Stimulated activated naive CD8-positive, alpha-beta T cell treated with anti-CD3 and anti-CD28 coated beads, Interleukin-15, Interleukin-2, amounts not matched to agents 100 U/mL and 50 U/mL, for 24 hours (primary cell): ENCODE measurements at regions not wholly inside any gene's neighbourhood (a gene's known extent, or its start where the extent isn't known, plus 50 kb on each side); places are given as distances from the start of the nearest gene placed in this dataset.
A peak's percentile ranks its signal among the peaks of the same experiment; 100 is the strongest.

Experiments used
- ATAC-seq: fragments of 150-1000 bp; cut with Tn5 transposase; one replicate; pipeline ENCODE4 v1.10.0; 2021
- DNase-seq: peaks from one replicate; pipeline ENCODE4 v3.0.0; 2021

GRCh38 chr5:57700072-57700471 lies 217.5 kb upstream of the ACTBL2 start:
- DNase-seq (no peak), ATAC-seq (no peak)

DNA sequence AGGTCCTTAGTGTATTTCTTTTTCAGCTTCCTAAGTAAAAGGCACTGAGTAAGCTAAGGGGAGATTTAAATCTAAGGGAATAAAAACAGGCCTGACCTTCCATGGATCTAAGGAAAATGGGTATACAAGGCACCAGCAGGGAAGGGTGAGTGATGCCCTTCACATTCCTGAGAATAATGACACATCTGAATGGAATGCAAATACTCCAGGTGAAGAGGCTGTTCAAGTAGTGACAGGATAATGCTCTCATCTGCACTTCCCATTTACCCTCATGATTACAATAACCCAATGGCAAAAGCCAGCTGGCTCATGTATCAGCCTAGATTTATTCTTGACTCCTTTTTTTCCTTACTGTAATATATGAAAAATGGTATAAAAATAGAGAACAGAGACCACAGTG lies 216.2 kb upstream of the ACTBL2 start:
- ATAC-seq (no peak), DNase-seq (no peak)

DNA sequence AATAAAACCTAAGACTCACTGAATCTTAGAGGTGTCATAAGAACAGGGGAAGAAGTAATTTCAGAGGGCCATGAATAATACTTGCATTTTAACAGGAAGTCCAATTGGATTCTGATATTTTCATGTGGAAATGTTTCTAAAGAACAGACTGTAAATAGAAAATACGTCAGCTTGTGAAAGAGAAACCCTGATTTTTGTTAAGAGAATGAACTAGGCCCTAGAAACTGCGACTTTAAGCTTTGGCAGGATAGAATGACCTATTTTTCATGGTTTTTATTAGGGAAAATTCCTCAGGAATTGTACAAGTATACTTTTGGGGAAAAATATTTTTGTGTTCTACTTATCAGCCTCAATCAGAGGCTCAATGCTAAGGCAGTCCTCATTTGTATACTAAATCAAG lies 215.5 kb upstream of the ACTBL2 start:
- ATAC-seq = no peak
- no peak for DNase-seq

DNA sequence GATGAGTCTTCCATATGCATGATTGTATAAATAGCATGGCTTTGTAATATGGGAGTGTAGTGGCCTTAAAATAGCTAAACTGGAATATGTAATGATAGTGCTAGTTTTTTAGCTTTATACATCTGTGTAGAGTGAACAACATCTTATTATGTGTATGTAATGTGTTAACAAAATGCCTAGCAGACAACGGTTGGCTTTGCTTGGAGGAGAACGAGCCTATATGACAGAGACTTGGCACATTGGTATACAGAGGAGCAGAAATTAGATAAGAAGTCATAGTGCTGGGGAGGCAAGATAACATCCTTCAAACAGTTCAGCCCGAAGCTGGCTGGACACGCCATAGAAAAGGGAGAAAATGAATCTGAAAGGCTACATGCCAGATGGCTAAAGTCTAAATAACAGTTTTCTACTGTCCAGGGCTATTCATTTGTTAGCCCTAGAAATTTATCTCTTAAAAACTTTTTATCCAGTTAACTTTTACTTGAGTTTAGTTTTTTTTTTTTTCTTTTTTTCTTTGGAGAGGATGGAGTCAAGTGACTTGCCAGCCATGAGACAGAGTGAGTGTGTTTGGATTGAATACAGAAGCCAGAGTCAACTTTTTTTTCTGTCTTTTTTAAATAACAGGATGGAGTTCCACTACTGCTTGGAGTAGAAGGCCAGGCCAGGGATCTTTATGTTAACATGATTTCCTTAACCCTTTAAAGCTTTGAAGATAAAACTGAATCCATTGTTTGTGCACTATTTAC lies 214.4 kb upstream of the ACTBL2 start:
- DNase-seq (no peak), ATAC-seq (no peak)

GRCh38 chr5:57696389-57696769 lies 213.8 kb upstream of the ACTBL2 start:
- ATAC-seq (no peak), DNase-seq (no peak)

DNA sequence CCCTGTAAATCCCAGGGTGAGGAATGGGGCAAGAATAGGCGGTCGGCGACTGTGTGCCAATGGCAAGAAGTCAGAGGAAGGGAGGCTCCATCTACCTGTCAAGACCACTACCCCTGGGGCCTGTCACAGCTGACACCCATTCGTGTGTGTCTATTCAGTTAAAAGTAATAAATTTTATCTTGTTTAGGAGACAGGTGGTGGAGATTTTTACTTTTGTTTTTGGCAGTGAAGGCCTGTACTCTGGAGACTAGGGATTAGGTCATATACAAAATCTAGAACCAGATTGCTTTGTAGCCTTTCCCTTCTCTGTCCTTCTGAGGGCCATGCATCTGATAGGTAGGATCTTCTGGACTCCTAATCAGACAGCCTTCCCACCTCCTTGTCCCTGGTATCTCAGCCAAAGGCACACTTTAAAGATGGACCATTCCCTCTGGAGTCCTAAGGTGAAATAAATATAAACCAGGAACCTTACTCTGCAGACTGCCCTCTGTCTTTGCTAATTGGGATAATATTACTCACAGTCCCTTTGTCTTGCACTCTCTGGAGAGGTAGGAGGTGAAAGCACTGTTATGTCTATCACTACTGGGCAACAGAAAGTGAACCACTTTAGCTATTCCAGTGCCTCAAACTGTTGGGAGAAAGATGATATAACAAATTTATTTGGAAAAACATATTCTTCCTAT lies 213.2 kb upstream of the ACTBL2 start:
- DNase-seq (no peak), ATAC-seq (no peak)

DNA sequence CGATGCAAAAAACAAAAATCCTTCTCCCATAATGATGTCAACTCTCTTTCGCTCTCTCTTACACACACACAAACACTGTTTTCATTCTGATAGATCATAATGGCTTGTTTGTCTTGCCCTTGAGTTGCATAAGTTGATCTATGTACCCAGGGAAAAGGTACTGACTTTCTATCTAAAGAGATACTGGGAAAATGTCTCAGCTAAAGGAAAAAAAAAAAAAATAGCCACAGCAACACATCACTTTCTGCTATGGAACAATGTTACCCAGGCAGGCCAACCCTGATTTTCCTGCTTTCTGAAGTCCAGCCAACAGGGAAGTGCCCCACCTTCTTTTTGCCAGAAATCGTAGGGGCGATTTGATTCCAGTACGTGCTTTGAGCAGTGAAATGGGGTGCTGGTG lies 212.6 kb upstream of the ACTBL2 start:
- no peak for ATAC-seq
- DNase-seq = no peak

DNA sequence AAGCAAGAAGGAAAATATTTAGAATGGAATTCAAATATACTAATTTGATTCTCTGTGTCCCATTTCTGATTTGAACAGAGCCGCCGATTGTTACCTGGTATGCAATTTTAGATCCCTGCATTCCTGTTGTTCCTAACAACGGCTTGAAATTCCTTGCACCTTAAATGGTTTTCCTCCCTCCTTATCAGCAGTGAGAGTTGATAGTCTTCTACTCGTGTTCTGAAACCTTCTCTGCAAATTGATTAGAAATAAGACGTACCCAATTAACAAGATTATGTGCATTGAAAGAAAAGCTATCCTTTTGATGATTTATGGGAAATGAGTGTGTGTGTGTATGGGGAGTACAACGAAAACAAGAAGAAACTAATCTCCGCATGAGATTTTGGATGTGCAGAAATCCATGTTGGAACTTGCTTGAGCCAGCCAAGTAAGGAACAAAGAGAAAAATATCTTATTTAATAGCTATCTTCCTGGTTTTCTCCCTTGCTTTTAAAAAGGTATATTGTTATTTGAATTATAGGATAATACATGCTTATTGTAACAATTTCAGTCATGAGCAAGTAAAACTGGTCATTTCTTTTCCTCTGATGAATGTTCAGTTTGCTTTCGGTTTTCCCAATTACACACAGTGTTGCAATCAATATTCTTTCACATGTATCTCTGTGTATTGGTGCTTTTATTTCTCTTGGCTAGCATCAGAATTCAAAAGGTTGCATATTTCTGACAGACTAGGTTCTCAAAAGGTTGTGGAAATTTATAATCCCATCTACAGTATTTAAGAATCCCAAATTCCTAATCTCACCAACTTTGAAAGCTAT lies 211.1 kb upstream of the ACTBL2 start:
- no peak for ATAC-seq
- no peak for DNase-seq

- DNase-seq (peak; percentile 6), ATAC-seq (peak; percentile 61)
Observed at GRCh38 chr5:57692582-57693487, 210.2 kb upstream of the ACTBL2 start.

- DNase-seq (no peak), ATAC-seq (no peak)
Observed at GRCh38 chr5:57690724-57691123, 208.1 kb upstream of the ACTBL2 start.

DNA sequence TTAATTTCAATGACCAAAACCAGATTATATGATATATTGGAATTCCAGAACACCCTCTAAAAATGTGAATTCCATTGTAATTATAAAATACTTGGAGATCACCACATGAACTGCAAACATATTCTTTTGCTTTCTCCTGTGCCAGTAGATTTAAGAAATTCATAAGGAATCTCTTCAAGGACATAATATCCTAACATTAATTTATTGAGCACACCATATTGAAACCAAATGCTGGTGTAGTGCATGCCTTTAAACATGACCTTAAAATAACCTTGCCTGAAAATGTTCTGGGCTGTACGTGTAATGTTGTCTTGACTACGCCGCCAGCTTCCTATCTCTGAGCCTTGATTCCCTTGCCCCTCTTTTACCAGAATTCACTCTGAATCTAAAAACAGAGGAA lies 205.0 kb upstream of the ACTBL2 start:
- DNase-seq (no peak), ATAC-seq (no peak)

DNA sequence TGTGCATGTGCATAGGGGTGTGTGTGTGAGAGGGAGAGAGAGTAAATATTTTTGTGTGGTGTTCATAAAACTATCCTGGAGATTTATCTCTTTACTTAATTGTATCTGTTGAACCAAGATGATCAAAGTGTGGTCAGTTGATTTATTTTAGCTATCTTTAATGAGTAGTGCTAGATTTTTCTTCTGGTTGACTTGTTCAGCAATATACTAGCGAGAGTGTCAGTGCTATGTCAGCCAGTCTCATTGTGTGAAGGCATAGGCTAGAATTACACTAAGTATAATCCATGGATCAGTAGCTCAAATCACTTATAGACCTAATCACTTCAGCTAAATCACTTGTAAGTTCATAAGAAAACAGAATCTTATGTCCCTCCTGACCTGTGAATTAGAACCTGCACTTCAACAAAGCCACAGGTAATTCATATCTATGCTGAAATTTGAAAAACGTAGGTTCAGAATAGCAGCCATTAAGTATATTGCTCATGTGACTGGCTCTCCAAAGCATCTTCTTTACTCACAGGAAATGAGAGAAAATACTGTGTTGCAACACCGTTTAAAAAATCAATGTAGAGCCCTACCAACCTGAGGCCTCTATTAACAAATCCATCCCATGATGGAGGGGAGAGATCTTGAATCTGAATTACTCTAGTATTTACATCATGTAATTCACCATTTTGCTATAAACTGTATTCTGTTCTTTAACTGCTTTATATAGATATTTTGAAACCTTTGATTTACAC lies 203.1 kb upstream of the ACTBL2 start:
- DNase-seq (no peak), ATAC-seq (no peak)

DNA sequence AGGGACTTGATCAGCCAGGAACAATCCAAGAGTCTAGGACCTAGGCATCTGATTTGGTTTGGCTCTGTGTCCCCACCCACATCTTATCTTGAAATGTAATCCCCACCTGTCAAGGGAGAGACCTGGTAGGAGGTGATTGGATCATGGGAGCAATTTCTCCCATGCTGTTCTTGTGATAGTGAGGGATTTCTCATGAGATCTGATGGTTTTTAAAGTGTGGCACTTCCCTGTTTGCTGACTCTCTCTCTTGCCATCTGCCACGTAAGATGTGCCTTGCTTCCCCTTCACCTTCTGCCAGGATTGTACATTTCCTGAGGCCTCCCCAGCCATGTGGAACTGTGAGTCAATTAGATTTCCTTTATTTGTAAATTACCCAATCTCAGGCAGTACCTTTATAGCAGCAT lies 201.7 kb upstream of the ACTBL2 start:
- ATAC-seq (no peak), DNase-seq (no peak)

DNA sequence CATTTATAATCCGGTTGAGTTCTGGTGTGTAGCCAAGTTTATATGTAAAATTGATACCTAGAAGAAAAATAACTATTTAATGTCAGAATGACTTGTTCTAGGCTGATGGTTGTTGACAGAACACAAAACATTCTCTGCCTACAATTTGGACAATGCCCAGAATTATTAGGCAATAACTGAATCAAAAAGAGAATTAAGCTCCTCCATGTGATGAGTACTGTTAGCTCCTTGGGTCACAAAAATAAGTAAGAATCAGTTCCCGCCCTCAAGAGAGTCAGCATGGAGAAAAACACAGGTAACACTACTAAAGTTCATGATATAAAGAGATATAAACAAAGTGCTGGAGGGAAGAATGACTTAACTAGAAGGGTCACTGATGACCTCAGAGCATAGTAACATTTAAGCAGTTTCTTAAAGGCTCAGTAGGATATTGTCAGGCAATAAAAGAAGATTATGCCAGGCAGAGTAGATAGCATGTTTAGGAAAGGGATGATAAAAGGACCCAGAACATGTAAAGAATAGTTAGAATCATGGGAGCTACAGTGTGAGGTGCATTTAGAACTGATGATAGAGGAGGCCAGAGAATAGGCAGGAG lies 200.5 kb upstream of the ACTBL2 start:
- DNase-seq = no peak
- no peak for ATAC-seq

DNA sequence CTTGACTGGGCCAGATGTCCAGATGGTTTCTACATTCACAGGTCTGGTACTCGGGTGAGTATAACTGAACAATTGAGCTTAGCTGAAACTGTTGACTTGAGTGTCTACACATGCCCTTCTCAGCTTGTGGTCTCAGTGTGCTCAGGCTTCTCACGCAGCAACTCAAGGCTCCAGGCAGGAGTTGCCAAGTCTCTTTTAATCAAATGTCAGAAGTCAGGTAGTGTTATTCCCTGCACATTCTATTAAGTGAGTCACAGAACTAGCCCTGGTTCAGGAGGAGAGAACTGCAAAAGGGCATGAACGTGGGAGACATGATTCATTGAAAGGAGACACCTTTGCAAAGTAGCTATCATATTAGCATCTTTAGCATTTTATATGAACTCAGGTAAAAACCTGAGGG lies 199.3 kb upstream of the ACTBL2 start:
- ATAC-seq (no peak), DNase-seq (no peak)

GRCh38 chr5:57680686-57681085 lies 198.1 kb upstream of the ACTBL2 start:
- DNase-seq (no peak), ATAC-seq (no peak)

DNA sequence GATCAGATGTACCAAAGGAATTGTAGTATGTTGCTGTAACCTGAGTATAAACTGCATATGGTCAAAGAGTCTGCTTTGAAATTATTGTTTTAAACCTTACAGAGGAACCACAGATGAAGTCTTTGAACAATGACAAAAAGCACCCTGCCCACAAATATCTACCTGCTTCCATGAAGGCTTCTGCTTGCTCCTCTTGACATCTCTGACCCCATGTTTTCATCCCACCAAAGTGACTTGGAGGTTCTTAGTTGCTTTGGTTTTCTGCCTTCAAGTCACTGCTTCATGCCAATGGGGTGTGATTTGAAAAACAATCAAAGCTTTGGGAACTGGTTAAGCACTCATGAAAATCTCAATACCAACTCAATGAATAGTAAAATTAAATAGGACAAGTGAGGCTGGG lies 194.6 kb upstream of the ACTBL2 start:
- ATAC-seq (no peak), DNase-seq (no peak)

DNA sequence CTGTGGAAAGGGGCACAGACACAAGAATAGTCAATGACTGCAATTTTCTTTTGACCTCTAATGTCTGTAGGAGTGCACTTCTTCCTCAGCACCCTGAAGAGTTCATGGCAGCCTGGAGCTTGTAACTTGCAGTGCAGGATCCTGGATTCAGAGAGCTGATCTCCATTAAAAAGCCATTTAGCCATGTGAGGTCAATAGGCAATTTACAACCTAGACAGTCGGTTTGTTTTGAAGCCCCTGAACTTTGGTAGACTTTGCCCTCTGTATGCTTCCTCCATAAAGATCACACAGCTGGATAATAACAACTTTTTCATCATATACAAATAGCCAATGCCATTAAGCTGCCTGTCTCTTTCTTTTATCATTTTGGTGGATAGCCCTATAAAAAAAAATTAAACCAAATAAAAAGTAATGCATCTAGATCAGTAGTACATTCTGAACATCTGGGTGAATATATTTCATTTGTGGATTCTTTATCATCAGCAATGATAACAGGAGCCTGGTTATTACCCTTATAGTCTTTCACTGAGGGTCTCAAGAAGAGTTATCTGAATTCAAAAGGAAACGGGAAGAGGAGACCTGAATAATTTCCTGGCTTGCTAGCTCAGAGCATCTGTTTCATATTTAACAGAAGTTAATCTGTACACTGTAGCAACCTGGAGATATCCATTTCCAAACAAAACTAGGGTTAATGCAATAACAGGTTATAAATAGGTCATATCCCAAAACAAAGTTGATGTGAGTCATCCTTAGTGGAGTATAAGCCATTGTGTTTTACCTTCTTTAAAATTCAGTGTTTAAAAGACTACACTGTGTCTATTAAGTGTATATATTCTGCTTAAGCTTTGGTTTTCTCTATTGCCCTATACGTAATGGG lies 193.8 kb upstream of the ACTBL2 start:
- DNase-seq (no peak), ATAC-seq (no peak)

- ATAC-seq = no peak
- no peak for DNase-seq
Observed at GRCh38 chr5:57675236-57675635, 192.6 kb upstream of the ACTBL2 start.

DNA sequence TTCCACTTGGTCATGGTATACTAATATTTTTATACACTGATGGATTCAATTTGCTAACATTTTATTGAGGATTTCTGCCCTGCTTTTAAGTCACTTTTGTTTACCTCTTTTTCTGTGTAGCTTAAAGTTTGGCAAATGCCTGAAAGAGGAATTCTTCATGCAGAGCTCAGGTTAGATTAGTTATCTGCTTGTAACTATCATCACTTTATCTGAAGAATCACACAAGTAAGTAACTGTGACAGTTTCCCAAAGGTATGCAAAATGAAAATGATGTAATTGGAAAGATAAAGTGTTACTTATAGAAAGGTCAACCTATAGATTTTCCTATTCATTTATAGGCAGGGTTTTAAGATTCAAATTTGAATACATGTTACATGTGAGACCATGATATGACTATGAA lies 188.8 kb upstream of the ACTBL2 start:
- ATAC-seq (no peak), DNase-seq (no peak)
